ENCODE measurements at regions not wholly inside any gene's neighbourhood (a gene's known extent, or its start where the extent isn't known, plus 50 kb on each side); places are given as distances from the start of the nearest gene placed in this dataset.

- no peak for DNase-seq
Observed at GRCh38 chr21:38979271-38980121, 173.8 kb downstream of the ETS2 start.

DNA sequence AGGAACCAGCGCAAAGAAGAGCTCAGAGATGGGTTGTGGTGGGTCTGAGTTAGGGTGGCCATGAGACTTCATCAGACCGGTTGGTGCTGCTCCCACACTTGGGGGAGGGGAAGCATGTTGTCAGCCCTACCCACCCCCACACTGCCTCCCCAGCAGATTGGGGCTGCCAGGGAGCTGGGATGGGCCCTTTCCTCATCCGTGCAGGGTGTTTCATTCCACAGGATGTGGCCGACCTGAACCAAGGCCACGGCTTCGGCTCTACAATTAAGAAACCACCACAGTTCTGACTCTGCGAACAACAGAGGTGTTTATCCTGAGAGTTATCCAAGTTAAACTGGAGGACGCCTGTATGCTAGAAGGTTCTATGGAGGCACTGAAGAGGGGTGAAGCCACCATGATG, 171.2 kb downstream of the ETS2 start:
- no peak for DNase-seq

GRCh38 chr21:38973552-38973951, 167.8 kb downstream of the ETS2 start:
- DNase-seq: no peak

DNA sequence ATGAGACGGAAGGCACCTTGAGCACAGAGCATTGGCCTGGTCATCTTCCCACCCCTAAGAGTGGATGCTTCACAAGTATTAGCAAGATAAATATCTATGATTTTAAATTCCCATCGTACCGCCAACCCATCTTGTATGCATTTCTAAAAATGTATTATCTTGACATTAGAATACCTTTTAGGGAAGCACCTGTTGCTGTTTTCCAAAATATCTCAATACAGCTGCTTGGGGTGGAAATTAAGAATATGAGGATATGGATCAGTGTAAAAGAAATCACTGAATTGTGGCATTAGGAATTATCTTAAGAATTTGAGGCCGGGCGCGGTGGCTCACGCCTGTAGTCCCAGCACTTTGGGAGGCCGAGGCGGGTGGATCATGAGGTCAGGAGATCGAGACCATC, 166.3 kb downstream of the ETS2 start:
- DNase-seq: no peak

- no peak for DNase-seq
Observed at GRCh38 chr21:38970765-38971164, 165.0 kb downstream of the ETS2 start.

DNA sequence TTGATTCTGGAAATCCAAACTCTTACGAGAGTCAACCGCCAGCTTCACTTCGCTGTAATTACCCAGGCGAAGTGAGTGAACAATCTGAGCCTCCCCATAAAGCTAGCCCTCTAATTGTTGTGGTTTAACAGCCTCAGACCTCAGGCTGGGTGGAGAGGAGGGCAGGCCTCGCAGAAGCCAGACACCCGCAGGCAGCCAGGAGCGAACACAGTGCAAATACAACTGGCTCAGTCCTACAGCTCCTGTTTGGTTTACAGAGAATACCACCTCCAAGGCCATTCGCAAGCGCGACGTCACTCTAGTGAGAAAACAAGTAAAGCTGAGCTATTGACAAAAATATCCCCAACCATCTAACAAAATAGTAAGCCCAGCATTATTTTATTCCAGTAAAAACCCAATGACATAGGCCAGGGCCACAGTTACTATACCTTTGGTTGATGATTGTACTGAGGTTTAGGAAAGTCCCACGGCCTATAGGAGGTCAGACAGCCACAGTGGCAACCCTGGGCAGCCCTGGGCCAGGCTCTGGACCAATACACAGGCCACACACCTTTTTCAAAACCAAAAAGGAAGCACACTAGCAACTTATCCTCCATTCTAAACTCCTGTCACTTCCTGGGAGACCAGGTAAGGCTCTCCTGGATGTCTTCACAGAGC, 163.3 kb downstream of the ETS2 start:
- DNase-seq: no peak

DNA sequence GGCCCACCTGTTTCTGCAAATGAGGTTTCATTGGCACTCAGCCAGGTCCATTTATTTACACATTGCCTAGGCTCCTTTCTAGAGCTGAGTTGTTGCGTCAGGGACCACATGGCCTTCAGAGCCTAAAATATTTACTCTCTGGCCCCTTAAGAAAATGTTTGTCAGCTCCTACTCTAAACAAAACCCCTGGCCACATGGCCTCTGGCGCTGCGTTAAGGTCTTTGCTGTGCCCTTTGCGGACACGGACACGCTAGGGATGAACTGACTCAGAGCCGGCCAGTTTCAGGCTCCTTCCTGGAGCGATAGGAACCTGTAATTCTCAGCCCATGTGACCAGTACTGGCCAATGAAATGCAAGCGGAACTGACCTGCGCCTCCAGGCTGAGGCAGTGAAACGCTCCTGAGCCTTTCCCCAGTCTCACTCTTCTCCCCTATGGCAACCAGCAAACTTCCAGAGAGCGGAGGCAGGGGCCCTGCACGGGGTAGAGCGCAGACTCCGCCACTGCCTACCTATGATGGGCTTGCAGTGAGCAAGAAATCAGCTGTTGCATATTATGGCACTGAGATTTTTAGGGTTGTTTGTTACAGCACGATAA, 160.3 kb downstream of the ETS2 start:
- peak; percentile 27 for DNase-seq

GRCh38 chr21:38965241-38965640, 159.5 kb downstream of the ETS2 start:
- DNase-seq: no peak

GRCh38 chr21:38963006-38963405, 157.3 kb downstream of the ETS2 start:
- DNase-seq: no peak

DNA sequence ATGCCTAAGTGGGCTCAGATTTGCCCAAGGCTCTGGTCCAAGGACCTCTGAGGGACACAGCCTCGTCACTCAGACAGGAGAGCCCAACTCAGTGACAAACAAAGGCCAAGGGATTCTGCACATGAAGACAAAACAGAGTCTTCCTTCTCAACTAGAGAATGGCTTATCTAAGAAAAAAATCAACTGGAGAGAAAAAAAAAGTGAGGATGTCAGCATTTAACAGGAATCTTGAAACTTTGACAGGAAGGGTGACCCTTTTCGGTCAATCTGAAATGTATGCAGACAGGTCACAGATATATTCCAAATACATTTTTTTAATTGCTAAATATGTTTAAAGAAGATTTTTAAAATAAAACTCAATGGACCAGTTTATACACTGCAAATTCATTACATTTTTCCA, 154.5 kb downstream of the ETS2 start:
- DNase-seq: no peak

GRCh38 chr21:38959692-38960061, 153.9 kb downstream of the ETS2 start:
- DNase-seq: no peak

GRCh38 chr21:38958940-38959691, 153.4 kb downstream of the ETS2 start:
- no peak for DNase-seq

GRCh38 chr21:38958323-38958705, 152.6 kb downstream of the ETS2 start:
- DNase-seq: no peak

GRCh38 chr21:38957575-38958322, 152.0 kb downstream of the ETS2 start:
- no peak for DNase-seq

DNA sequence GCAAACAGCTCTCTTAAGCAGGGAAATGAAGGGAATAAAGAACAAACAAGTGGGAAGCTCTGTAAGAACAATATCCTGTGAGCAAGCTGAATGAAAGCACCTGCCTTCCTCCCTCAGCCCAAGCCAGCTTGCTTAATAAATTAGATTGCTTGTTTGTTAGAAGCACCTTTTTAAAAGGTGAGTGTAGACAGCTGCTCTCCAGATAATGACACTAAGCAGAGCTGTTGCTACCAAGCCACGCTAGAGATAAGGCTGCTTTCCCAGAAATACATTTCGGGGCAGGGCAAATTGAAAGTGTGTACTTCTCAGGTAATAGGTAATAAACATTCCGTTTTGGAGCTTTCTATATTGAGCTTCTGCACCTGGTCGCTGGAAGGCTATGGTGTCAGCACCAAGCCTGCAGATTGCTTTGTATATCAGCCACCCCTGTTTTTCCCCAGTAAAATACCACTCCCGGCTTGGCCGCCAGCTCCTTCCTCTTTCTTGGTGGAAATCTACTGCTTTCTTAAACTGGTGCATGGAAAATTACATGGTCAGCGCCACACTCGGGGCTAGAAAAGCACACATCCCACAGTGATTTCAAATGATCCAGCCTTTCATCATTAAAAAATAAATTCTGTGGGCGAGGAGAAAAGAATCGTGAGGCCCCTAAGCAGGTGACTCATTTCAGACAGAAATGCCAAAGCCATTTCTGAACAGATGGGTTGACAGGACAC, 151.3 kb downstream of the ETS2 start:
- DNase-seq: no peak

GRCh38 chr21:38956521-38956855, 150.8 kb downstream of the ETS2 start:
- DNase-seq: no peak

- no peak for DNase-seq
Observed at GRCh38 chr21:38956007-38956406, 150.3 kb downstream of the ETS2 start.

DNA sequence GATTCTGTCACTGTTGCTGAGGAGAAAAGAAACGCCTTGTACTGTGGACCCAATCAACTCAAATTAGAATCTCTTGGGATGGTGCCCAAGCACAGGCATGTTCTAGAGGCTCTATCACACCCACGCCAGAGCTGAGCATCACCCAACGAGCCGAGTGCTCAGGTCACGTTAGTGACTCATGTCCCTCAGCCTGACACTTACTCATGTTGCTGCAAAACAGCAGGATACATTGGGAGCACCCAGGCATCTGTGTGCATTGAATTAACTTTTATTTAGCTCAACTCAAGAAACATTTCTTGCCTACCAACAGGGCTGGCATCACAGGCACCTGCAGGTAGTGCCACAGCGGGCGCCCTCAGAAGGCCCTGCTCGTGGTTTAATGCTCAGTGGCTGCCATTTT, 149.8 kb downstream of the ETS2 start:
- DNase-seq: no peak

- no peak for DNase-seq
Observed at GRCh38 chr21:38954588-38955004, 148.9 kb downstream of the ETS2 start.

DNA sequence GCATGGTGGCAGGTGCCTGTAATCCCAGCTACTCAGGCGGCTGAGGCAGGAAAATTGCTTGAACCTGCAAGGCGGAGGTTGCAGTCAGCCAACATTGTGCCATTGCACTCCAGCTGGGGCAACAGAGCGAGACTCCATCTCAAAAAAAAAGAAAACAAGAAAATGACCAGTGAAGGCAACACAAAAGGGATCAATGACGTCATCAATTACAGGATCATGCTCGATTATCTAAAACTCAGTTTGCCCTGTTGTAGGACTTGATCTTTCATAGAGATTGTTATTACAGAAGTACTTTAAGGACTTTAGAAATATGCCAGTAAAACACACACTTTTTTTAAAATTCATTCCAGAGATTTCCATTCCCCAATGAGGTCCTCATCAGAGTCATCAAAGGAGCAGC, 147.8 kb downstream of the ETS2 start:
- DNase-seq: no peak

- DNase-seq: no peak
Observed at GRCh38 chr21:38952890-38953289, 147.2 kb downstream of the ETS2 start.

DNA sequence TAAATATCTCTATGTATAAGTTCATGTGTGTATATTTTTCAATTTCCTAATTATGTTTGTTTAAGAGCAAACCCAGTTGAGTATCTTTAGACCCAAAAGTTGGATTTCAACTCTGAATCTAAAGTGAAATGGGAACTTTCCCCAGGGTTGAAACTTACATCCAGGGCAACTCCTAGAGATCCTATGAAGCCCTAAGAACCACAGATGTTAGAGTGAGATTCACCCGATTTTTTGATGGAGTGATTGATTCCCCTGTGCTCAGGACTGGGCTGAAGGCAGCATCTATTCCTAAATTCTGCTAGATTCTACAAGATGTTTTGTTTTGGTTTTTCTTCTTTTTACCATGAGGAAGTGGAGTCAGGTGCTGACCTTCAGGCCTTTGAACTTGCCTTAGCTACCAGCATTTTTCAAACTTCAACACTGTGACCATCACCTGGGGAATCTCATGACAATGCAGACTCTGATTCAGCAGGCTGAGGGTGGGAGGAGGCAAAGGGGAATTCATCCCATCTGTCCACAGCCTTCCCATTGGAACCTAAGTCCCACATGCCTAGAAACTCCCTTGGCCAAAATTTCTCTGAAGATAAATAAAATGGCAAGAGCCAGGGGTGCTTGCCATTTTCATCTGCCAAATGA, 145.5 kb downstream of the ETS2 start:
- DNase-seq: no peak
